NCI-H1694 (cell line): ENCODE measurements at regions not wholly inside any gene's neighbourhood (a gene's known extent, or its start where the extent isn't known, plus 50 kb on each side); places are given as distances from the start of the nearest gene placed in this dataset.

Experiments used
- DNase-seq: peaks from one replicate; lab custom pipeline; 2025; lab: John Stamatoyannopoulos, UW

DNA sequence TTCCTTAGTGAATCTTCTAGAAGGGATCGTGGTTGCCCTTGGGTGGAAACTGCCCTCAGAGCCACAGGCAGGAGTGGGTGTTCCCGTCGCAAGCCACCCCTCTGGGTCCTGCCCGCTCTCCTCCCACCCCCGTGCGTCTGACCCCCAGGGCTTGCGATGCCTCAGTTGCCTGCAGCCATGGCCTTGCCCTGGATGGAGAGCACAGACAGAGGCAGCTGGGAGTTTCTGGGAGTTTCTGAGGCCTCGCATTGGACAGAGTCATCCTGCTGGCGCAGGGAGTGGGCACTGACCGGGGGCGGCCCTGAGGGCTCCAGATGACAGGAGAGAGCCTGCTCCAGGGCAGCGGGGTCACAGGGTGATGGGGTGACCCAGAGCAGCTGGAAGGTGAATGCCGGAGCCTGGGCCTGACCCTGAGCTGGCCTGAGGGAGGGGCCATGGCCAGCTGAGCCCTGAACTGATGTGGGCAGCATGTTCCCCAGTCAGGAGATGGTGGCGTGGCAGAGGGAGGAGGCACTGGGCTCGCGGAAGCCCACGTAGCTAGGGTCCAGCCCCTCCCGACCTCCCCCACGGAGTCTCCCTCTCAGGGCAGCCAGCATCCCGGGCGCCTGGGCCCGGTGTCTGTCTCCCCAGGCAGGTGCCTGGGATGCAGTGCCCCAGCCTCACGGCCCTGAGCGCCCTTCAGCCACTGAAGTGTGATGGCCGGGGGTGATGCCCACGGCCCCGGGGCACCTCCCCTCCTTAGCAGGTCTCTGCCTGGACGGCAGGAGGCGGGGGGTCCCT lies 1236.2 kb downstream of the BRD1 start:
- DNase-seq, result no peak

DNA sequence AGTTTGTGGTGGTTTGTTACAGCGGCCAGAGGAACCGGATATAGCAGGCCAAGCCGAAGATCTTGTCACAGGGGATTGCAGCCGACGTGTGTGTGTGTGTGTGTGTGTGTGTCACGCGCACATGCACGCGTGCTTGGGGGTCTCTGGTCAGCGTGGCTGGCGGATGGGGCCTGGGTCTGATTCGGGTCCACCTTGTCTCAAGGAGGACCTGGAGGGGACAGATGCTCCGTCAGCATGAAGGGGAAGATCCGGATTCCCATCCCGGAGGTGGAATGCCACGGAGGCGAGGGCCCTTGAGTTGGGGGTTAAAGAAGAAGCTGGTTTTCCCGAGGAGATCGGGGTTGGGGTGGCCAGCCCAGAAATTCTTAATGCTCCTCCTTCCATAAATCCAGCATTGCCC lies 1237.8 kb downstream of the BRD1 start:
- DNase-seq, result no peak

DNA sequence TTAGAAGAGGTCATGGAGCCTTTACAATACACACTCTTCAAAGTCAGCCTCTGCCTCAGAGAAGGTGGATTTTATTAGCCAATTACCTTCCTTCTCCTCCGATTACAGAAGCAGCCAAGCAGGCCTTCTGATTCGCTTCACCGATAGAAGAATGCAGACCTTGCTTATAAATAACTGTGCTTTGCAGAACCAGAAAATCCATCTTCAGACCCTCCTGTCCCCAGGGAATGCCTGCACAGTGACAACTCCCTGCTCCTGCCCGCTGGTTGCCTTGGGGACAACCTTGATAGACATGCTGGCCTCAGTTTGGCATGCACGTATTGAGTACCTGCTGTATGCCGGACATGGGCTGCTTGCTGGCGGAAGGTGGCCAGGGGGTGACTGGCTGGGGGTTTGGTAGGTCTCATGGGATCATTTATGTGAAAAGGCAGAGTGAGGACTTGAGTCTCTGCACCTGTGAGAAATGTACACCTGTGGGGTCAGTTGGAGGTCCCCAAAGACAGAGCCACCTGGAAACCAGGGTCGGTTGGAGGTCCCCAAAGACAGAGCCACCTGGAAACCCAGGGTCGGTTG lies 1238.7 kb downstream of the BRD1 start:
- no peak for DNase-seq

DNA sequence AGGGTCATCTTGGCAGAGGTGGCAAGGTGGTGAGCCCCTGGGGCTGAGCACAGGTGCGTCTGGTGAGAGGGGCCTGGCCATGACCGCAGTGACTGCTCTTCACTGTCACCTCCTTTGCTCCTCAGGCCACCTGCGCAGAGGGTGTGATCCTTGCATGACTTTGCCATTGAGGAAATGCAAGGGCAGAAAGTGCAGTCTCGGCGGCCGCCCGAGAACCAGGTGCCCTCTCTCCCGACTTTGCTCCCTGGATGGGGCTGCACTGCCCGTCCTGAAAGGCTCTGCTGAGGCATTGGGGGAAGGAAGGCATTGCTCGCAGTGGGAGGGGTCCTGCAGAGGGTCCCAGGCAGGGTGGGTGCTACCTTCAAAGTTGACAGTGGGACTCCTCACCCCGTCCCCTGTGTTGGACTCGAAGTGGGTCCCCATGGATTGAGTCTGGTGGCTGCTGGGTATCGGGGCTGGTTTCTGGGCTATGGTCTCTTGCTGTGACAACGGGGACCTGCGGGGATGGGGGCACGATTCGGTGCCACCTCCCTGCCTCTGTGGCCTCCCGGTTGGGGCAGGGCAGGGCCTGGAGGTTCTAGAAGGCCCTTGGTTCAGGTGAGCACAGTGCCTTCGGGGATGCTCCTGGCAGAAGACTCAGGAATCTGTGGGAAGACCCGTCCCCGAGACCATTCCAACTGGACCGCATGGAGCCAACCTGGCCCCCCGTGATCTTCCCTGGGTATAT lies 1239.4 kb downstream of the BRD1 start:
- DNase-seq, result no peak

DNA sequence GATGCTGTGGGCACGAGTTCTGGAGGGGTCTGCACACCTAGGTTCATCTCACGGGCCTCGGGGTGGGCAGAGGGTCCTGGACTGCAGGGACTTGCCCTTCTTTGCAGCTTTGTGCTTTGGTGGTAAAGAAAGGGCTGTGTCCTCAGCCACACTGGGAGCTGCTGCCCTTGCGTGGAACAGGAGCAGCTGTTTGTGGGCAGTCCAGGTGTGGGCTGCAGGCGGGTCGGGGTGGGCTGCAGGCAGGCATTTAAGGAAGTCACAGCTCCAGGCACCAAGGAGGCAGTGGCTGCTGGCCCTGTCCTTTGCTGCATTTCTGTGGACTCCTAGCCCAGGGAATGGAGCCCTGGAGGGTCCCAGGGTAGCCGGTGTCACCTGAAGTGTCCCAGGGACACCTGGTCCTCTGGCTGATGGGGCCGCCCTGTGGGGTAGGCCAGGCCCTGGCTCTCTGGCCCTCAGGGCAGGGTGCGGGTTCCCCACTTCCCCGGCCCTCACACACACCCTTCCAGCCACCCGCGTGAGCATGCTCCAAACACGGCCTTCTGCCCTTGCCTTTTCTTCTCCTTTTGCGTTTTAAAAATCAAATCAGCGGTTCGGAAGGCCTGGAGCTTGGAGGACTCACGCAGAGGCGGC lies 1240.3 kb downstream of the BRD1 start:
- DNase-seq, result no peak

DNA sequence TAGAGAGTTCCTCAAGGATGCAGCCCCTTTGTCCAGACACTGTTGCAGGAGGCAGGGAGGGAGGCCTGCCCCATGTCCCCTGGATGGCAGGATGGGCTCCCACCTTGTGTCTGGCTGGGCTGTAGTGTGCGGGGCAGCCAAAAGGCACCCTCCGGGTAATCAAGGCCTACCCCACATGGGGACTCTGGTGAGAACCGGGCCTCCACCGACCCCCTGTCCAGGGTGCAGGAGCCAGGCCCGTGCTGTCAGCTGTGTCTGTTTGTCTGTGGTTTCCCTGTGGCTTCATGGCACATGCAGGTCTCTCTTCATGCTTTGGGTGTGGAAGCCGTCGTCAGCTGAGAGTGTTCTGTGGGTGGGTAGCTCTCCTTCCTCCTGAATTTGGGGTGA lies 1240.9 kb downstream of the BRD1 start:
- DNase-seq, result no peak

DNA sequence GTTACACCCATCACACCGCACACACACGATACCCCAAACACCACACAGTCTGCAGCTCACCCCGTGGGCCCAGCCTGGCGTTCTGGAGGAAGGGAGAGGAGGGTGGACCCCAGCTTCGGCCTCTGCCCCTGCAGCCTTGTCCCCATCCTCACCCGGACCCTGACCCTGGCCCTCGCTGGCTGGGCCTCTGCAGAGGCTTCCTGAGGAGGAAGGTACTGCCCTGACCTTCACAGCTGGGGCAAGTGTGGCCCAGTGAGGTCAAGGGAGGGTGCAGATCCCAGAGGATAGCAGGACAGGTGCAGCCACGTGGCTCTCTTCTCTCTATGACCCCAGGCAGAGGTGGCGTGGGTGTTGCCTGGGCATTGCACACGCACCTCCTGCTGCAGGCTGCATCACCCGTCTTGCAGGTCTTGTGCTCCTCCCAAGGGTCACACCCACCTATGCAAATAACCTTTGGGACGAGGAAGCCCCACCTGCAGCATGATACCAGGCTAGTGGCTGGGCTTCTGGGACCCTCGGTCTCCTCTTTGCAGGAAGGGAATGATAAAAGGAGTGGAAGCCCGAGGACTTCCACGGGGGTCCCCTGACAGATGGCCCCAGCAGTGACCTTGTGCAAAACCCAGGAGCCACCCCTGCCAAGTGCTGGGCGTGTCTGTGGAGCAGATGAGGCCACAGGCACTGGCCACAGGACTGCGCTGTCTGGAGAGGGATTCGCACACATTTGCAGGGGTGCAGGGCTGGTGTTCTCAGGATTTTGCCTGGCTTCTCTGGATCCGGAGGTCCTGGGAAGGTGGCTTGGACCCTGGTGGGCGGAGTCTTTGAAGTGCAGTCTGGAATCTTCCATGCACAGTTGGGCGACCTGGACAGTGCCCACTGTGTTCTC lies 1241.5 kb downstream of the BRD1 start:
- DNase-seq, result no peak

DNA sequence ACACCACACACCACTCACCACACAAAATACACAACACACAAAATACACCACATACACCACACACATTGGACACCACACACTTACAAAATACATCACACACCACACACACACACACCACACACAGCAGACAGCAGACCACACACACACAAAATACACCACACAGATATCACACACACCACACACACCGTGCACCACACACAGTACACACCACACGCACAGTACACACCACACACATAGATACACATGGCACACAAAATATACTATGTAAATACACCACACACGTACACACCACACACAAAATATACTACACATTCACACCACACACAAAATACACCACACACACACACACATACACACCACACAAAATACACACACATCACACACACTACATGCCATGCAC lies 1243.5 kb downstream of the BRD1 start:
- DNase-seq, result no peak

DNA sequence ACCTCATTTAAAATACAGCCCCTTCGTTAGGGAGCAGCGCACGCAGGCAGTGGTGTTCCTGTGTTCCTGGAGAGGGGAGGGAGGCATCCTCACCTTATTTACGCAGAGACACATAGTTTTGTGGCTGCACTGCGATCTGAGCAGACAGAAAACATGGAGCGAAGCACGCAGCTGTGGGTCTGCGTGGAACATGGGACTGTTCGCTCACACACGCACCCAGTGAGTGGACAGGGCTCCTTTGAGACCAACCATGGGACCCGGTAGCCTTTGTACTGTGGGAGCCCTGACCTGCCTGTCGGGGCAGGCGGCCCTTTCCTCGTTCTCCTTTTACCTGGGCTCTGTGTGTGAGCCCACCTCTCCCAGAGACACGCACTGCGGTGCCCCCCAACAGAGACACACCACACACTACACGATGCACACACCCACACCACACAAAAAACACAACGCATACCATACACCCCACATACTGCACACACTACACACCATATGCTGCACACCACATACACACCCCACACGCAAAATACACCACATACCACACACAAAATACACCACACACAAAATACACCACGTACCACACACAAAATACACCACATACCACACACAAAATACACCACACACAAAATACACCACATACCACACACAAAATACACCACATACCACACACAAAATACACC lies 1245.7 kb downstream of the BRD1 start:
- no peak for DNase-seq

DNA sequence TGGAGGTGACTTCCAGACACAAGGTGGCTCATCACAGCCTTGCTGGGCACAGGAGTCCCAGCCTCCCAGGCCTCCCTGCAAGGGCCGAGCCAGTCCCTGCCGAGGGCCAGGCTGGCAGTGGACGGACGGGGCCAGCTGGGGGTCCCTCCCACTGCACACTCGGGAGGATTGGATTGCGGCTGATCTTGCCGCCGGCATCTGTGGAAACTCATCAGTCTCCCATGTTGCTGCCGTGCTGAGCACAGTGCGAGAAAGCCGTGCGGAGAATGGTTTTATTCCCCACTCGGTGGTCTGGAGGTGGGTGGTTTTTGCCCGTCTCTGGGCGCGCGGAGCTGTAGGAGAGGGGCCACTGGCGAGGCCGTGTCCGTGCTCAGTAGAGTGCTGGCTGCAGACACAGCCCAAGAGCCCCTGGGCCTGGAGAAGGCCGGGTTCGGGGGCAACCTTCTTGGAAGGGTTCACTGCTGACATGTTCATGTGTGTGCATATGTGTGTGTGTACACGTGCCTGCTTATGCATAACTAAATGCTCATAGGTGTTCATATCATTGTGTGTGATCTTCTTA lies 1246.4 kb downstream of the BRD1 start:
- DNase-seq, result no peak

DNA sequence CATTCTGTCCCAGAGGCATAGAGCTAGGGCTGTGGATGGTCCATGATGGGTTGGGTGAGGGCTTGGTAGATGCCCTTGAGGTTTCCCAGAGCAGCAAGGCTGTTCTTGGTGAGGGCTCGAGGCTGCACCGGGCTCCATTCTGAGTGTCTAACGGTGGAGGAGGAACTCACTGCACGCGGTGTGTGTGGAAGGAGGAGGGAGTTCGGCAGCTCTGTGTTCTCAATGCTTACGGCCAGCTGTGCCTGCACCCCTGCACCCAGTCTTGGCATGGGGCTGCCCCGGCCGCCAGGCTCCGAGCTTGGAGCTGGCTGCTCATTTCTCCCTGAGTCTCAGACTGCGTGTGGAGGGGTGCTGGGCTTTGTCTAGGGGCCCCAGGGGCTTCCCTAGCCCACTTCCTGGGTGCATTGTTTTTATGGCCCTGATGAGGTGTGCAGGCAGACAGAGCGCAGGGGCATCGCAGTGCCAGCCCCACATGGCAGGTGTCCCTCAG lies 1247.1 kb downstream of the BRD1 start:
- no peak for DNase-seq

DNA sequence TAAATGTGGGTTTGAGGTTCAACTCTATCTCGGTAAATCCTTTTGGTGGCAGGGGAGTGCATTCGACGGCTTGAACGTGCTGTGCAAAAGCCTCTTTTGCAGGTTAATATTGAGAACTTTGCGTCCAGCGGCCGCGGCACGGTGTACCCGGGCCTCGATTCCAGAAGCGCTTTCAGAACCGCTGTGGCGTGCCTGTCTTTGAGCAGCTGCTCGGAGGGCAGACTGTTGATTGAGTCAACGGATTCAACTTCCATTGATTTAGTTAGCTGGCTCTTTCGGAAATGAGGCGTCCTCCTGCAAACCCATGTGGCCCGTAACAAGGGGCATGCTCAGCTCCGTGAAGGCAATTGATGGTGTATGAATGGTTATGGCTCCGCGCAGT lies 1247.8 kb downstream of the BRD1 start:
- DNase-seq, result no peak

DNA sequence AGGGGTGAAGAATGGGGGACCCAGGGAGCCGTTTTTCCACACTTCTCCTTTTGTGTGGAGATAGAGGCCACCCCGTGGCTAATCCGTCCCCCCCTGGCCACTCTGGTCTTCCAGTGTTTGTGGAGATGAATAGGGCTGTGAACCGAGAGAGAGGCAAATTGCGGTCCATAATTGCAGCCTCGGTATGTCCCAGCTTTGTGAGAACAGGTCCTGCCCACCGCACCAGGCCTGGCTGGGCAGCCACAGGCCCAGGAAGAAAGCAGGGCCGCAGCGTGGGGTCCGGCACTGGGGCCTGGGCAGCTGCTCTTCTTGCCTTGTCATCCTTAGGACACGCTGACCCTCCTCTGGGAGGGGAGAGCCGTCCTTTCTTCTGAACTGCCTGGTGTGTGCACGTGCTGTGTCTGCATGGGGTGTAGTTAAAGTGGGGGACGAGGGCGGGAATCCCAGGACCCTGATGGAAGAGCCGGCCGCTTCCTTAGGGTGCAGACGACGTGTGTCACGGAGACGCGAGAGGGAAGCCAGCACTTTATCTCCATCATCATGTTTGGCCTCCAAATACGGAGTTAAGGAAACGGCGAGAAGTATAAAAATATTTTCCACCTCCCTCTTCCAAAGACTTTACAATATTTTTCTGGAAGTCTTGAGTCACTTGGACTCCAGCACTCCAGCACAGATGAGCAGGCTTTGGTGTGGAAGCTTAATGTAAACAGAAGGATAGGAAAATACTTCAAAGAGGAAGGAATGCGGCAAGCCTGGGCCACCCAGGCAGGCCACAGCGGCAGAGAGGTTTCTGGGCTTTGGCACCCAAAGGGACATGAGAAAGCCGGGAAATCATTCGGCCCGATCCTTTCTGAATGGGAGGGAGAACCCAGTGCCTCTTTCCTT lies 1248.4 kb downstream of the BRD1 start:
- no peak for DNase-seq

DNA sequence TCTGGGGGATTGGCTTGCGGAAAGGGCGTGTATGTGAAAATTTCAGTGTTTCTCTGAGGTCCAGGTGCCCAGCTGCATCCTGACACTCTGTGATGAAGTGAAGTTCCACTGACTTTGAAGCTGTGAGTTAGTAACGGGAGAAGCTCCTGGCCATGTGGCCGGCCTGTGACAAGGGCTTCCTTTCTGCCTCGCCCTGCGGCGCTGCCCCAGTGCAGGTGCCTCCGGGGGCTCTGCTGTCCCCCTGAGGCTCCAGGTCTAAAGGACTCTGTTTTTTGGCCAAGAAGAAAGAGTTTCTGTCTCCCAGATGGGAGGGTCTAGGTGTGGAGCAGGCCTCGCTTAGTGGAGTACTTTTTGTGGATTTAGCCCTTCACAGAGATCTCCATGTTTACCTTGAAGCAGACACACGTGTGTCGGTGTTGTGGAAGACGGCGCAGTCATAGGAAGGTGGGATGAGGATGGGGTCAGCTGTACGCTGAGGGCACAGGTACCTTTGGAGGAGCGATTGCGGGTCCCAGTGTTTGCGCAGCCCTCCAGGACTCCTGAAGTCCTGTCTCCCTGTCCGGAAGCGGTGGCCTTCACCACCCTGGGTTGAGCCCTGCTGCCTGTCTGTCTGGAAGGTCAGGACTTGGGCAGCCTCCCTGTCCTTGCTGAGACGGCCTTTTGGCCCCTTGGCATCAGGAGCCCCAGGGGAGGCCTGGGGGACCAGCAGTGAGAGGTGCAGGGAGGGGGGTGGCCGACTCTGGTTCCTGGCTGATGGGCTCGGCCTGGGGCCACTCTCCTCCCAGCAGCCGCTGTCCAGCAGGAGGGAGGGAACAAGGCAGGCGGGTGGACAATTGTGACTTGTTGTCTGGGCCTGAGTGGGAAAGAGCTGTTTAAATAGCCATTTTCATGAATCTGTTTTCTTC lies 1249.3 kb downstream of the BRD1 start:
- no peak for DNase-seq

DNA sequence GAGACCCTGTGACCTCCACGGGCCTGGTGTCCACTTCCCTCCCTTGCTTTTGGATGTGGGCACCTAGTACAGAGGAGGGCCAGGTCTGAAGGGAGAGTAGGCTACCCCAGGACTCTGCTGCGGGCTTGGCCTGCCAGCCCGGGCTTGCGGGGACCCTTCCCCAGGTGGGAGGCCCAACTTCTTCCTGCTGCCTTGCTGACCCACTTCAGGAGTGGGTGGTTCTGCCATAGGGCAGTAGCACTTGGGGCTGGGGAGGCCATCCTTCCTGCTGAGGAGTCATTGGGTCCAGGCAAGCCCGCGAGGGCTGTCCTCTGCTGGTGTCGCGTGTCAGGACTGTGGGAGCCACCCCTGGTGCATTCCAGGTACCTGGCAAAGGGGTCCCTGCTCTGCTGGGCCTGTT lies 1250.0 kb downstream of the BRD1 start:
- no peak for DNase-seq

DNA sequence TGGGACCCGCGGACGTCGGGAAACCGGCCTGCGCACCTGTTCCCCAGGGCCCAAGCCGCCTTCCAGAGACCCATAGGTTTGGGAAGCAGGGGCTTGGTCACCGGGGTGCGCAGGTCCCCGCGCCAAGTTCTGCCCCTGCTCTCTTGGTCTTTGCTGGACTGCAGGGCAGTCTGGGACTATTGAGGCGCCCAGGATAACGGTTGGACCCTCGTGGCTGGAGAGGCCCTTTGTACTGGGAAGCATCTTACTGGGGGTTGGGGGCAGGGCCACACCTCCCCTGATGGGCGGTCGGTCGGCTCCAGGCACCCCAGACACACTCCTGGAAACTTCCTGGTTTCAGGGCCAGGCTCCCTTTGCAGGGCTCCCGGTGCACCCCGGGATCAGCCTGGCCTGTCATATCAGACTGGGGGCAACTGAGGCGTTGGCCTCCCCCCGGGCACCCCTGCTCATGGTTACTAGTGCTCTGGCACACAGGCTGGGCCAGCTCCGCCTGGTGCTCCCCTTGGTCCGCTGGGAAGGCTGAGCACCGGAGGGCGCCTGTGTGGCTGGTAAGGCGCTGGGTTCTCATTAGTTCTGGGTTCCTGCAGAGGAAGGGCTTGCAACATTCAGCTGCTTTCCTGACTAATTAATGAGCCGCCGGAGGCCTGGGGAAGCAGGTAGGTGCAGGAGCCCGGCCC lies 1250.5 kb downstream of the BRD1 start:
- peak; percentile 35 for DNase-seq

DNA sequence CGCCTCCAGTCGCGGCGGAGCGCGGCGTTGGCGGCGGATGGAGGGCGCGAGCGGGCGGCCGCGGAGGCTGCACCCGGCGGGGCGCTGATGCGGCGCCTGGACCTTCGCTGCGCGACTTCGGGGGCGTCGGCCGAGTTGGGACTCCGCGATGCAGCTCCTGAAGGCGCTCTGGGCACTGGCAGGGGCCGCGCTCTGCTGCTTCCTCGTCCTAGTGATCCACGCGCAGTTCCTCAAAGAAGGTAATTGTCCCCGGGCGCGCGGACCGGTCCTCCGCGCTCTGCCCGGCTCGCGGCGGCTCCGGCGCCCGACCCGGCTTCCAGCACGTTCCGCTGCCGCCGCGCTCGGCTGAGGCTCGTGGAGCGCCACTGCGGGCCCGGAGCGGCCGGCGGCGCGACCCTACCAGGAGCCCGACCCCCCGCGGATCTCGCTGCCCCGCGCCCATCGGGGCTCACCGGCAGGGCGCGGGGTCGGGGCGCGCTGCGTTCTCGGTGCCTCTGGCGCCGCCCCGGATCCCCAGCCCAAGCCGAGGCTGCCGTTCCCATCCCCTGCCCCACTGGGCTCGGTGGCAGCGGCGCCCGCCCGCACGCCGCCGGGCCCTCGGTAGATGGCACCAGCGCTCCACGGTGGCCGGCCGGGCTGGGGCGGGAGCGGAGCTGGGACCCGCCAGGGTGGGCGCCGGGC lies 1251.2 kb downstream of the BRD1 start:
- DNase-seq, result no peak
